A673 (cell line): ENCODE measurements at regions not wholly inside any gene's neighbourhood (a gene's known extent, or its start where the extent isn't known, plus 50 kb on each side); places are given as distances from the start of the nearest gene placed in this dataset.

Source experiments
- CTCF ChIP-seq: fragments of 300-800, 200-600 bp; sonication (generic); conservative IDR thresholded peaks from 2 replicates; pipeline ENCODE4 v1.5.1; 2017; ENCODE audit warnings: low read depth, mild to moderate bottlenecking, antibody characterized with exemption, low read length, moderate library complexity, mixed read lengths
- EZH2 ChIP-seq: fragments of 200-600 bp; sonication (generic); IDR thresholded peaks from 2 replicates; pipeline ENCODE4 v1.6.1; 2017; ENCODE audit warnings: borderline replicate concordance, low read depth, mild to moderate bottlenecking, mixed read lengths, antibody characterized with exemption, low read length; ENCODE audit not compliant: poor library complexity, severe bottlenecking

GRCh38 chr19:34844277-34844676, 71.3 kb upstream of the ZNF599 start:
- TF ChIP-seq CTCF, result no peak
- TF ChIP-seq EZH2, result no peak
